ENCODE measurements at regions not wholly inside any gene's neighbourhood (a gene's known extent, or its start where the extent isn't known, plus 50 kb on each side); places are given as distances from the start of the nearest gene placed in this dataset.

DNA sequence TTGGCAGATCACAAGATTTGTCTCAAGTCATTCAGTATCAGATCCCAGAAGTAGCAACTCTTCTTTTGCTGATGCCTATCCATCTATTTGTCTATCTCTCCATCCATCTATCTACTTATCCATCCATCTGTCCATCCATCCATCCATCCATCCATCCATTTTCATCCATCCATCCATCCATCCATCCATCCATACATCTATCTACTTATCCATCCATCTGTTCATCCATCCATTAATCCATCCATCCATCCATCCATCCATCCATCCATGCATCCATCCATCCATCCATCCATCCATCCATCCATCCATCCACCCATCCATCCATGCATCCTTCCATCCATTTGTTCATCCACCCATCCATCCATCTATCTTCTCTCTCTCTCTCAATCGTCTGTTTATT, 142.7 kb downstream of the PFKFB3 start:
- ChIA-PET CTCF (no interaction called here), POLR2A (no interaction called here)
- Histone ChIP-seq H2AFZ (ENCODE audit: low read depth, low read length) (no peak overlapping the region), H3K27me3 (ENCODE audit: control insufficient read depth in 2 of 2, insufficient read depth in 2 of 2, low read length in 2 of 2) (peaks cover 0 to 5% of the 10 kb centered on the region in 2 experiments), H3K9me3 (replicated peaks; ENCODE audit: control insufficient read depth, insufficient read depth, low read length) (no peaks in the 10 kb centered on the region), H3K4me1 (ENCODE audit: control insufficient read depth, extremely low read depth, insufficient read depth, low read length) (no peaks in the 10 kb centered on the region), H3K9ac (replicated peaks; ENCODE audit: extremely low read depth, insufficient read depth, low read length) (no peak overlapping the region), H3K4me3 (replicated peaks in 1 of 3; ENCODE audit: insufficient read depth in 1 of 3, low read depth in 1 of 3, low read length in 3 of 3) (no peak overlapping the region), H3K4me2 (ENCODE audit: insufficient read depth, low read length) (no peak overlapping the region), H3K79me2 (ENCODE audit: control insufficient read depth, insufficient read depth, low read length) (no peaks in the 10 kb centered on the region), H3K27ac (ENCODE audit: insufficient read depth, low read depth, low read length) (no peak overlapping the region), H3K36me3 (ENCODE audit: control insufficient read depth in 2 of 2, extremely low read depth in 1 of 2, insufficient read depth in 2 of 2, low read length in 2 of 2) (no peaks in the 10 kb centered on the region), H3K9me1 (replicated peaks; ENCODE audit: control insufficient read depth, extremely low read depth, insufficient read depth, low read length) (no peaks in the 10 kb centered on the region), H4K20me1 (replicated peaks; ENCODE audit: control insufficient read depth, extremely low read depth, insufficient read depth, low read length) (no peaks in the 10 kb centered on the region)
- intact Hi-C loops (cut with micrococcal nuclease), result no loop called here
- DNase-seq (ENCODE audit: low read depth, low spot score) (no peak), FAIRE-seq (no peak)
- TF ChIP-seq FOS (IDR thresholded peaks at IDR 0.05; ENCODE audit: borderline replicate concordance, insufficient read depth, low read length) (no peak), EZH2 (IDR thresholded peaks at IDR 0.05; ENCODE audit: borderline replicate concordance, low read depth, low read length, severe bottlenecking) (no peak), MYC (IDR thresholded peaks at IDR 0.05; ENCODE audit: low read depth, low read length) (no peak), GATA2 (IDR thresholded peaks at IDR 0.05; ENCODE audit: insufficient read depth, insufficient read length, low read depth, low read length) (no peak), JUN (IDR thresholded peaks at IDR 0.05; ENCODE audit: borderline replicate concordance, insufficient read depth, insufficient read length, low read depth) (no peak), POLR2A (IDR thresholded peaks at IDR 0.05; ENCODE audit: low read depth, low read length) (no peak), POLR2AphosphoS5 (IDR thresholded peaks at IDR 0.05; ENCODE audit: insufficient read depth, low read depth, low read length) (no peak)
- TF ChIP-seq, protein P1, sequence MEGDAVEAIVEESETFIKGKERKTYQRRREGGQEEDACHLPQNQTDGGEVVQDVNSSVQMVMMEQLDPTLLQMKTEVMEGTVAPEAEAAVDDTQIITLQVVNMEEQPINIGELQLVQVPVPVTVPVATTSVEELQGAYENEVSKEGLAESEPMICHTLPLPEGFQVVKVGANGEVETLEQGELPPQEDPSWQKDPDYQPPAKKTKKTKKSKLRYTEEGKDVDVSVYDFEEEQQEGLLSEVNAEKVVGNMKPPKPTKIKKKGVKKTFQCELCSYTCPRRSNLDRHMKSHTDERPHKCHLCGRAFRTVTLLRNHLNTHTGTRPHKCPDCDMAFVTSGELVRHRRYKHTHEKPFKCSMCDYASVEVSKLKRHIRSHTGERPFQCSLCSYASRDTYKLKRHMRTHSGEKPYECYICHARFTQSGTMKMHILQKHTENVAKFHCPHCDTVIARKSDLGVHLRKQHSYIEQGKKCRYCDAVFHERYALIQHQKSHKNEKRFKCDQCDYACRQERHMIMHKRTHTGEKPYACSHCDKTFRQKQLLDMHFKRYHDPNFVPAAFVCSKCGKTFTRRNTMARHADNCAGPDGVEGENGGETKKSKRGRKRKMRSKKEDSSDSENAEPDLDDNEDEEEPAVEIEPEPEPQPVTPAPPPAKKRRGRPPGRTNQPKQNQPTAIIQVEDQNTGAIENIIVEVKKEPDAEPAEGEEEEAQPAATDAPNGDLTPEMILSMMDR (IDR thresholded peaks at IDR 0.05; ENCODE audit: extremely low read depth in 1 of 2, insufficient read depth in 1 of 2, low read depth in 1 of 2, low read length in 2 of 2), result no peak
- TF ChIP-seq, protein P2, sequence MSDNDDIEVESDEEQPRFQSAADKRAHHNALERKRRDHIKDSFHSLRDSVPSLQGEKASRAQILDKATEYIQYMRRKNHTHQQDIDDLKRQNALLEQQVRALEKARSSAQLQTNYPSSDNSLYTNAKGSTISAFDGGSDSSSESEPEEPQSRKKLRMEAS (IDR thresholded peaks at IDR 0.05; ENCODE audit: insufficient read depth, insufficient read length), result no peak
- no TSS peak for BruUV-seq (replicated peaks)
- dilution Hi-C loops (cut with MboI; ENCODE audit: extremely low pct_ligation_motif_present, low sequenced_read_pairs), result no loop called here

Measured in endothelial cell of umbilical vein (primary cell).